Astrocyte of the spinal cord (primary cell): ENCODE measurements at regions not wholly inside any gene's neighbourhood (a gene's known extent, or its start where the extent isn't known, plus 50 kb on each side); places are given as distances from the start of the nearest gene placed in this dataset.

Experiments used
- DNase-seq: peaks from one replicate; pipeline ENCODE4 v3.0.0; 2011; ENCODE audit warnings: low read depth, low spot score
- H3K4me3 ChIP-seq: 2 replicates; pipeline ENCODE4 v1.5.1; 2011; ENCODE audit warnings: low read depth, mild to moderate bottlenecking, low read length, moderate library complexity
- in situ Hi-C: cut with HindIII; loops from 2 replicates; pipeline ENCODE4 v1.10.0; 2017; ENCODE audit warnings: low sequenced_read_pairs
- TF ChIP-seq, protein P1 (sequence below): IDR thresholded peaks from 2 replicates; pipeline ENCODE4 v1.5.1; 2012; ENCODE audit warnings: low read depth, mild to moderate bottlenecking, low read length, inconsistent platforms

GRCh38 chr21:36254106-36254941 is 65.7 kb upstream of the MORC3 start:
- DNase-seq = no peak
- in situ Hi-C loops = no loop called here
- TF ChIP-seq, protein P1, sequence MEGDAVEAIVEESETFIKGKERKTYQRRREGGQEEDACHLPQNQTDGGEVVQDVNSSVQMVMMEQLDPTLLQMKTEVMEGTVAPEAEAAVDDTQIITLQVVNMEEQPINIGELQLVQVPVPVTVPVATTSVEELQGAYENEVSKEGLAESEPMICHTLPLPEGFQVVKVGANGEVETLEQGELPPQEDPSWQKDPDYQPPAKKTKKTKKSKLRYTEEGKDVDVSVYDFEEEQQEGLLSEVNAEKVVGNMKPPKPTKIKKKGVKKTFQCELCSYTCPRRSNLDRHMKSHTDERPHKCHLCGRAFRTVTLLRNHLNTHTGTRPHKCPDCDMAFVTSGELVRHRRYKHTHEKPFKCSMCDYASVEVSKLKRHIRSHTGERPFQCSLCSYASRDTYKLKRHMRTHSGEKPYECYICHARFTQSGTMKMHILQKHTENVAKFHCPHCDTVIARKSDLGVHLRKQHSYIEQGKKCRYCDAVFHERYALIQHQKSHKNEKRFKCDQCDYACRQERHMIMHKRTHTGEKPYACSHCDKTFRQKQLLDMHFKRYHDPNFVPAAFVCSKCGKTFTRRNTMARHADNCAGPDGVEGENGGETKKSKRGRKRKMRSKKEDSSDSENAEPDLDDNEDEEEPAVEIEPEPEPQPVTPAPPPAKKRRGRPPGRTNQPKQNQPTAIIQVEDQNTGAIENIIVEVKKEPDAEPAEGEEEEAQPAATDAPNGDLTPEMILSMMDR = no peak
- no peak overlapping the region for H3K4me3 ChIP-seq

GRCh38 chr21:36255663-36256062 is 64.3 kb upstream of the MORC3 start:
- in situ Hi-C loops = no loop called here
- DNase-seq = no peak
- no peak overlapping the region for H3K4me3 ChIP-seq

GRCh38 chr21:36257657-36258056 is 62.3 kb upstream of the MORC3 start:
- TF ChIP-seq, protein P1 = no peak
- no peak overlapping the region for H3K4me3 ChIP-seq
- DNase-seq = no peak
- in situ Hi-C loops = no loop called here

More at GRCh38 chr21:36255663-36256062, 64.3 kb upstream of the MORC3 start:
- TF ChIP-seq, protein P1 = no peak

GRCh38 chr21:36260030-36260787 is 59.8 kb upstream of the MORC3 start:
- H3K4me3 ChIP-seq = peak overlapping the region; percentile 32
- TF ChIP-seq, protein P1 = peak; percentile 76
- DNase-seq = peak; percentile 84
- in situ Hi-C loops = loop anchor here (10.0 kb wide), 1 partner anchor 65 kb away; no protein-coding TSS in a partner anchor

DNA sequence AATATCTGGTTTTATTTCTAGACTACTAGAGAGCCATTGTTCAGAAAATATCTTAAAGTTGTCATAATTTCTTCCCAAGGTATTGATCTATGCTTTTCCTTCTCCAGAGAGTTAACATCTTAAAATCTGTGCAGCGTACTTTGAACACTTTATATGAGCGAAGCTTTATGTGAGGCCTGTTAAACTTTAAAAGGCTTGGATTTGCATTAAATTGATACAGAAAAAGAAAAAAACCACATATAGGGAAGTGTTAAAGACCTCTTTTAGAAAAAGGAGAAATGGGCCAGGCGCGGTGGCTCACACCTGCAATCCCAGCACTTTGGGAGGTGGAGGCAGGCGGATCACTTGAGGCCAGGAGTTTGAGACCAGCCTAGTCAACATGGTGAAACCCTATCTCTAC is 59.2 kb upstream of the MORC3 start:
- DNase-seq = no peak
- in situ Hi-C loops = loop anchor here (10.0 kb wide), 1 partner anchor 66 kb away; no protein-coding TSS in a partner anchor
- TF ChIP-seq, protein P1 = no peak
- H3K4me3 ChIP-seq = no peak overlapping the region

DNA sequence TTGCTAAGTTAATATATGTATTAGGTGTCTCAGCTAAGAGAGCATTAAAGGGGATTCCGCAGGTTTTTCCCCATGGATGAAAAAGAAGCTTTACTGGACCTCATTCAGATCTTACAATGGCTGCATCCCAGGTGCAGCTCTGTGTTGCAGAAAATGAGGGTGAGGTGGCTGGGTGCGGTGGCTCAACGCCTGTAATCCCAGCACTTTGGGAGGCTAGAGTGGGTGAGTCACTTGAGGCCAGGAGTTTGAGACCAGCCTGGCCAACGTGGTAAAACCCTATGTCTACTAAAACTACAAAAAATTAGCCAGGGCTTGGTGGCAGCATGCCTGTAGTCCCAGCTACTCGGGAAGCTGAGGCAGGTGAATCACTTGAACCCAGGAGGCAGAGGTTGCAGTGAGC is 58.5 kb upstream of the MORC3 start:
- in situ Hi-C loops = loop anchor here (10.0 kb wide), 1 partner anchor 67 kb away; no protein-coding TSS in a partner anchor
- no peak overlapping the region for H3K4me3 ChIP-seq
- DNase-seq = no peak

More for the DNA sequence above, 58.5 kb upstream of the MORC3 start:
- TF ChIP-seq, protein P1 = no peak
